ENCODE measurements at regions not wholly inside any gene's neighbourhood (a gene's known extent, or its start where the extent isn't known, plus 50 kb on each side); places are given as distances from the start of the nearest gene placed in this dataset.
A peak's percentile ranks its signal among the peaks of the same experiment; 100 is the strongest.

GRCh38 chr4:95984081-95984480 is 144.2 kb downstream of the PDHA2 start:
- in situ Hi-C loops (cut with HindIII; ENCODE audit: low pct_ligation_motif_present, low pct_unique_long_range_greater_than_20kb, low sequenced_read_pairs): no loop called here
- DNase-seq: no peak

- in situ Hi-C loops (cut with HindIII; ENCODE audit: low pct_ligation_motif_present, low pct_unique_long_range_greater_than_20kb, low sequenced_read_pairs): no loop called here
Measured at GRCh38 chr4:95985051-95985450, 145.2 kb downstream of the PDHA2 start.

GRCh38 chr4:95985791-95986550 is 146.1 kb downstream of the PDHA2 start:
- in situ Hi-C loops (cut with HindIII; ENCODE audit: low pct_ligation_motif_present, low pct_unique_long_range_greater_than_20kb, low sequenced_read_pairs): no loop called here
- no peak for DNase-seq

More at GRCh38 chr4:95985051-95985450, 145.2 kb downstream of the PDHA2 start:
- no peak for DNase-seq

- DNase-seq: no peak
- in situ Hi-C loops (cut with HindIII; ENCODE audit: low pct_ligation_motif_present, low pct_unique_long_range_greater_than_20kb, low sequenced_read_pairs): no loop called here
Measured at GRCh38 chr4:95987851-95988250, 148.0 kb downstream of the PDHA2 start.

GRCh38 chr4:95998311-95998710 is 158.4 kb downstream of the PDHA2 start:
- in situ Hi-C loops (cut with HindIII; ENCODE audit: low pct_ligation_motif_present, low pct_unique_long_range_greater_than_20kb, low sequenced_read_pairs): no loop called here
- DNase-seq: no peak

GRCh38 chr4:96003951-96004740 is 164.3 kb downstream of the PDHA2 start:
- DNase-seq: no peak
- in situ Hi-C loops (cut with HindIII; ENCODE audit: low pct_ligation_motif_present, low pct_unique_long_range_greater_than_20kb, low sequenced_read_pairs): no loop called here

- DNase-seq: no peak
- in situ Hi-C loops (cut with HindIII; ENCODE audit: low pct_ligation_motif_present, low pct_unique_long_range_greater_than_20kb, low sequenced_read_pairs): no loop called here
Measured at GRCh38 chr4:96009427-96010119, 169.7 kb downstream of the PDHA2 start.

GRCh38 chr4:96012687-96013086 is 172.8 kb downstream of the PDHA2 start:
- in situ Hi-C loops (cut with HindIII; ENCODE audit: low pct_ligation_motif_present, low pct_unique_long_range_greater_than_20kb, low sequenced_read_pairs): no loop called here
- no peak for DNase-seq

- in situ Hi-C loops (cut with HindIII; ENCODE audit: low pct_ligation_motif_present, low pct_unique_long_range_greater_than_20kb, low sequenced_read_pairs): no loop called here
- DNase-seq: no peak
Measured at GRCh38 chr4:96016634-96017299, 176.9 kb downstream of the PDHA2 start.

GRCh38 chr4:96025011-96025410 is 185.1 kb downstream of the PDHA2 start:
- in situ Hi-C loops (cut with HindIII; ENCODE audit: low pct_ligation_motif_present, low pct_unique_long_range_greater_than_20kb, low sequenced_read_pairs): no loop called here
- DNase-seq: no peak

- in situ Hi-C loops (cut with HindIII; ENCODE audit: low pct_ligation_motif_present, low pct_unique_long_range_greater_than_20kb, low sequenced_read_pairs): no loop called here
- DNase-seq: peak; percentile 39
Measured at GRCh38 chr4:96035727-96036126, 195.8 kb downstream of the PDHA2 start.

- DNase-seq: no peak
- in situ Hi-C loops (cut with HindIII; ENCODE audit: low pct_ligation_motif_present, low pct_unique_long_range_greater_than_20kb, low sequenced_read_pairs): no loop called here
Measured at GRCh38 chr4:96036781-96037180, 196.9 kb downstream of the PDHA2 start.

GRCh38 chr4:96037705-96038104 is 197.8 kb downstream of the PDHA2 start:
- DNase-seq: no peak
- in situ Hi-C loops (cut with HindIII; ENCODE audit: low pct_ligation_motif_present, low pct_unique_long_range_greater_than_20kb, low sequenced_read_pairs): no loop called here

- DNase-seq: no peak
- in situ Hi-C loops (cut with HindIII; ENCODE audit: low pct_ligation_motif_present, low pct_unique_long_range_greater_than_20kb, low sequenced_read_pairs): no loop called here
Measured at GRCh38 chr4:96039217-96039616, 199.3 kb downstream of the PDHA2 start.

- no peak for DNase-seq
- in situ Hi-C loops (cut with HindIII; ENCODE audit: low pct_ligation_motif_present, low pct_unique_long_range_greater_than_20kb, low sequenced_read_pairs): no loop called here
Measured at GRCh38 chr4:96039803-96040436, 200.0 kb downstream of the PDHA2 start.

GRCh38 chr4:96044971-96045370 is 205.1 kb downstream of the PDHA2 start:
- DNase-seq: no peak
- in situ Hi-C loops (cut with HindIII; ENCODE audit: low pct_ligation_motif_present, low pct_unique_long_range_greater_than_20kb, low sequenced_read_pairs): no loop called here

GRCh38 chr4:96052827-96053226 is 212.9 kb downstream of the PDHA2 start:
- in situ Hi-C loops (cut with HindIII; ENCODE audit: low pct_ligation_motif_present, low pct_unique_long_range_greater_than_20kb, low sequenced_read_pairs): no loop called here
- no peak for DNase-seq

GRCh38 chr4:96056346-96056934 is 216.5 kb downstream of the PDHA2 start:
- DNase-seq: no peak
- in situ Hi-C loops (cut with HindIII; ENCODE audit: low pct_ligation_motif_present, low pct_unique_long_range_greater_than_20kb, low sequenced_read_pairs): no loop called here
